ENCODE measurements at regions not wholly inside any gene's neighbourhood (a gene's known extent, or its start where the extent isn't known, plus 50 kb on each side); places are given as distances from the start of the nearest gene placed in this dataset.

DNA sequence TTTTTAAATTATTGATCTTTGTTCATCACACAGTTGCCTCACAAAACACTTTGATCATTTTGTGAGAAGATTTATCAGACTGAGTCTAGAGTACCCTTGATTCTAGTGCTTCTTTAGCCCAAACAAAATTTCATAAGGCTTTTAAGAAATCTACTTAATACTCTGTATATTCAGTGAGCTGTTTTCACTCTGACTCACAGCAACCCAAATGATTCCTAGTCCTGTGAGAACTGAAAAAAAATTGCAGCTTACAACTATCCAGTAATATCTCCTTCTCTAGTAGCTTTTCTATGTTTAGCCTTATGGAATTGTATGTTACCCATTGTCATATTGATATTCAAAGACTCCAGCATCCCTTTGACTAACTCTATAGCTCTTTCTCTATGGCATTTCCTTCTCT is 915.6 kb downstream of the AMY1C start:
- intact Hi-C loops (cut with micrococcal nuclease; ENCODE audit: unreplicated experiment), result no loop called here
- Histone ChIP-seq H3K4me3 (ENCODE audit: low read depth, low read length, poor library complexity, severe bottlenecking) (no peak overlapping the region), H3K27ac (ENCODE audit: low read depth, low read length, poor library complexity, severe bottlenecking) (no peak overlapping the region), H3K27me3 (replicated peaks; ENCODE audit: insufficient read depth, low read depth, low read length, poor library complexity) (no peaks in the 10 kb centered on the region), H3K36me3 (ENCODE audit: insufficient read depth, low read length, poor library complexity, severe bottlenecking) (no peaks in the 10 kb centered on the region), H3K9me3 (ENCODE audit: low read depth, low read length, poor library complexity, severe bottlenecking) (no peaks in the 10 kb centered on the region), H3K4me1 (ENCODE audit: insufficient read depth, low read length, poor library complexity, severe bottlenecking) (no peaks in the 10 kb centered on the region)
- BruUV-seq (replicated peaks), result no TSS peak
- no peak for DNase-seq (ENCODE audit: low spot score)
- ChIA-PET CTCF (no interaction called here), POLR2A (ENCODE audit: low non-redundant PET) (no interaction called here)
- TF ChIP-seq, protein P1, sequence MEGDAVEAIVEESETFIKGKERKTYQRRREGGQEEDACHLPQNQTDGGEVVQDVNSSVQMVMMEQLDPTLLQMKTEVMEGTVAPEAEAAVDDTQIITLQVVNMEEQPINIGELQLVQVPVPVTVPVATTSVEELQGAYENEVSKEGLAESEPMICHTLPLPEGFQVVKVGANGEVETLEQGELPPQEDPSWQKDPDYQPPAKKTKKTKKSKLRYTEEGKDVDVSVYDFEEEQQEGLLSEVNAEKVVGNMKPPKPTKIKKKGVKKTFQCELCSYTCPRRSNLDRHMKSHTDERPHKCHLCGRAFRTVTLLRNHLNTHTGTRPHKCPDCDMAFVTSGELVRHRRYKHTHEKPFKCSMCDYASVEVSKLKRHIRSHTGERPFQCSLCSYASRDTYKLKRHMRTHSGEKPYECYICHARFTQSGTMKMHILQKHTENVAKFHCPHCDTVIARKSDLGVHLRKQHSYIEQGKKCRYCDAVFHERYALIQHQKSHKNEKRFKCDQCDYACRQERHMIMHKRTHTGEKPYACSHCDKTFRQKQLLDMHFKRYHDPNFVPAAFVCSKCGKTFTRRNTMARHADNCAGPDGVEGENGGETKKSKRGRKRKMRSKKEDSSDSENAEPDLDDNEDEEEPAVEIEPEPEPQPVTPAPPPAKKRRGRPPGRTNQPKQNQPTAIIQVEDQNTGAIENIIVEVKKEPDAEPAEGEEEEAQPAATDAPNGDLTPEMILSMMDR (conservative IDR thresholded peaks at IDR 0.05; ENCODE audit: low read depth, low read length), result no peak
- no peak for TF ChIP-seq EZH2 (IDR thresholded peaks at IDR 0.05; ENCODE audit: borderline replicate concordance, low read depth, low read length, poor library complexity, severe bottlenecking)

DNA sequence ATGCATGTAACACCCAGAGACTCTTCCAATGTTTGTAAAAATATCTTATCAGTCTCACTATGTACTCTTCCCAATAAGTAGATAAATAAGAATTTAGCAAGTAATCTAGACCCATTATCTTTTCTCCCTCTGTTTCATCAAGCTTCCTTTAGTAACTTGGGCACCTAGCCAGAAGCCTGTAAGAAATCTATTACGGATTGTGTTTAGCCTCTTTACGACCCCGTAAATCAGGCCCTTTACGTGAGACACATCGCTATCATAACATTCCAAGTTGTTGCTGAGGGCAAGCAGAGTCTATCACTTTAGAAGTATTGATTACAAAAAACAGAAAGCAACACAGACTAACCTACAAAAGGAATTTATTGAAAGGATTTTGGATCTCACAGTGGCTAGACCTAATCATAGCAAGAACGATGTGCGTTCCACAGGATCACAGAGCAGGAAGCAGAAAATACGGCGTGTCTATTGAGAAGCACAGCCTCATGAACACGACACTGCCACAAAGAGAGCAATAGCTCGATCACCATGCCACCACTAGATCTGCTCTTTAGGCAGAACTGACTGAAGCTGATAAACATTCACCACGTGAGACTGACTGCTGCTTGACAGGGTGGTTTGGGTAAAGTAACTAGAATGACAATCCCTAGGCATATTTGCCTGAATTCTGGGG is 922.1 kb downstream of the AMY1C start:
- H3K27me3 ChIP-seq (replicated peaks; ENCODE audit: insufficient read depth, low read depth, low read length, poor library complexity), result no peaks in the 10 kb centered on the region
- TF ChIP-seq, protein P1 (conservative IDR thresholded peaks at IDR 0.05; ENCODE audit: low read depth, low read length), result no peak
- no peak for TF ChIP-seq EZH2 (IDR thresholded peaks at IDR 0.05; ENCODE audit: borderline replicate concordance, low read depth, low read length, poor library complexity, severe bottlenecking)
- no peak overlapping the region for H3K4me3 ChIP-seq (ENCODE audit: low read depth, low read length, poor library complexity, severe bottlenecking)
- no peak overlapping the region for H3K27ac ChIP-seq (ENCODE audit: low read depth, low read length, poor library complexity, severe bottlenecking)
- ChIA-PET CTCF (no interaction called here), POLR2A (ENCODE audit: low non-redundant PET) (no interaction called here)
- no peaks in the 10 kb centered on the region for H3K4me1 ChIP-seq (ENCODE audit: insufficient read depth, low read length, poor library complexity, severe bottlenecking)
- intact Hi-C loops (cut with micrococcal nuclease; ENCODE audit: unreplicated experiment), result no loop called here
- peak; percentile 37 for DNase-seq (ENCODE audit: low spot score)
- BruUV-seq (replicated peaks), result no TSS peak
- H3K36me3 ChIP-seq (ENCODE audit: insufficient read depth, low read length, poor library complexity, severe bottlenecking), result no peaks in the 10 kb centered on the region
- H3K9me3 ChIP-seq (ENCODE audit: low read depth, low read length, poor library complexity, severe bottlenecking), result no peaks in the 10 kb centered on the region

DNA sequence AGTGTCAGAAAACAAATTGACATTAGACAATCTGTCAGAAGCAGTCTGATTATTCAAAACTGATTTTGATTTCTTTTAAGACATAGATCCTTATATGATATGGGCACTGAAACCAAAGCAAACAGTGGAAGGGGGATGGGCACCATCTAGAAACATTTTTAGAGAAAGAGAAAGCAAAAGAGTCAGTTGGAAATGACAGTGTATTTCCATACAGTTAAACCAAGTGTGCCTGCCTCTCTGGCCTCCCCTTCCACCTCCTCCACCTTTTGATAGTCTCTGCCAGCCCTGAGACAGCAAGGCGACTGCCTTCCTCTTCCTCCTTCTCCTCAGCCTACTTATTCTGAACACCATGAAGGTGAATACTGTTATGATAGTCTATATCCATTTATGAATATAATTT is 949.7 kb downstream of the AMY1C start:
- no peak for DNase-seq (ENCODE audit: low spot score)
- intact Hi-C loops (cut with micrococcal nuclease; ENCODE audit: unreplicated experiment), result no loop called here
- Histone ChIP-seq H3K27ac (ENCODE audit: low read depth, low read length, poor library complexity, severe bottlenecking) (no peak overlapping the region), H3K9me3 (ENCODE audit: low read depth, low read length, poor library complexity, severe bottlenecking) (no peaks in the 10 kb centered on the region), H3K4me3 (ENCODE audit: low read depth, low read length, poor library complexity, severe bottlenecking) (no peak overlapping the region), H3K36me3 (ENCODE audit: insufficient read depth, low read length, poor library complexity, severe bottlenecking) (no peaks in the 10 kb centered on the region), H3K27me3 (replicated peaks; ENCODE audit: insufficient read depth, low read depth, low read length, poor library complexity) (no peaks in the 10 kb centered on the region), H3K4me1 (ENCODE audit: insufficient read depth, low read length, poor library complexity, severe bottlenecking) (no peaks in the 10 kb centered on the region)
- ChIA-PET POLR2A (ENCODE audit: low non-redundant PET) (no interaction called here), CTCF (no interaction called here)
- no peak for TF ChIP-seq EZH2 (IDR thresholded peaks at IDR 0.05; ENCODE audit: borderline replicate concordance, low read depth, low read length, poor library complexity, severe bottlenecking)
- TF ChIP-seq, protein P1 (conservative IDR thresholded peaks at IDR 0.05; ENCODE audit: low read depth, low read length), result no peak
- no TSS peak for BruUV-seq (replicated peaks)

Measured in A673 (cell line).